DOHH2 (cell line): ENCODE measurements at regions not wholly inside any gene's neighbourhood (a gene's known extent, or its start where the extent isn't known, plus 50 kb on each side); places are given as distances from the start of the nearest gene placed in this dataset.

ENCODE experiments used
- H3F3A ChIP-seq: fragments of 200-600 bp; sonication (generic), shearing (Covaris generic); 2 replicates; pipeline ENCODE4 v1.6.0; 2016; ENCODE audit warnings: antibody characterized with exemption, mild to moderate bottlenecking; ENCODE audit not compliant: control insufficient read depth, insufficient read depth
- H3K27ac ChIP-seq: fragments of 200-600 bp; sonication (generic); 2 replicates; pipeline ENCODE4 v1.5.1; 2014; ENCODE audit warnings: low read depth, mild to moderate bottlenecking, low read length, moderate library complexity
- H3K27me3 ChIP-seq: fragments of 200-600 bp; sonication (generic); 2 replicates; pipeline ENCODE4 v1.6.1; 2014; ENCODE audit warnings: mild to moderate bottlenecking, low read length, mixed read lengths; ENCODE audit not compliant: control insufficient read depth
- H3K36me3 ChIP-seq: fragments of 200-600 bp; sonication (generic); 2 replicates; pipeline ENCODE4 v1.6.1; 2014; ENCODE audit warnings: mild to moderate bottlenecking, low read length, moderate library complexity, mixed read lengths; ENCODE audit not compliant: control insufficient read depth
- H3K4me1 ChIP-seq: fragments of 200-600 bp; sonication (generic); 2 replicates; pipeline ENCODE4 v1.6.1; 2014; ENCODE audit warnings: mild to moderate bottlenecking, low read length, mixed read lengths; ENCODE audit not compliant: control insufficient read depth
- H3K4me2 ChIP-seq: fragments of 200-600 bp; sonication (generic); 2 replicates; pipeline ENCODE4 v1.6.0; 2014; ENCODE audit warnings: mild to moderate bottlenecking, low read length, moderate library complexity
- H3K4me3 ChIP-seq: fragments of 200-600 bp; sonication (generic); 2 replicates; pipeline ENCODE4 v1.5.1; 2014; ENCODE audit warnings: mild to moderate bottlenecking, low read length, mixed read lengths
- H3K79me2 ChIP-seq: fragments of 200-600 bp; sonication (generic); 2 replicates; pipeline ENCODE4 v1.6.1; 2014; ENCODE audit warnings: mild to moderate bottlenecking, low read length, mixed read lengths; ENCODE audit not compliant: control insufficient read depth
- H3K9me2 ChIP-seq: fragments of 200-600 bp; sonication (generic); replicated peaks from 2 replicates; pipeline ENCODE4 v1.6.1; 2014; ENCODE audit warnings: mild to moderate bottlenecking, low read length, mixed read lengths; ENCODE audit not compliant: control insufficient read depth
- H3K9me3 ChIP-seq: fragments of 200-600 bp; sonication (generic); 2 replicates; pipeline ENCODE4 v1.6.1; 2014; ENCODE audit warnings: antibody characterized with exemption, low read length, mixed read lengths; ENCODE audit not compliant: control insufficient read depth, insufficient read depth
- H4K20me1 ChIP-seq: fragments of 200-600 bp; sonication (generic); 2 replicates; pipeline ENCODE4 v1.6.0; 2014; ENCODE audit warnings: low read depth, mild to moderate bottlenecking, antibody characterized with exemption, low read length, moderate library complexity; ENCODE audit not compliant: control insufficient read depth, insufficient read depth
- CTCF ChIP-seq: fragments of 200-600 bp; sonication (generic); IDR thresholded peaks from one replicate; pipeline ENCODE4 v1.5.1; 2014; ENCODE audit warnings: antibody characterized with exemption, mild to moderate bottlenecking, low read depth, low read length; ENCODE audit not compliant: poor library complexity, severe bottlenecking
- EZH2phosphoT487 ChIP-seq: fragments of 200-600 bp; sonication (generic); IDR thresholded peaks from 2 replicates; pipeline ENCODE4 v1.6.1; 2017; ENCODE audit warnings: borderline replicate concordance, mild to moderate bottlenecking, antibody characterized with exemption, low read length, moderate library complexity, mixed read lengths

GRCh38 chr2:109719871-109720270 lies 74.2 kb upstream of the RGPD5 start:
- Histone ChIP-seq H3K36me3 (no peaks in the 10 kb centered on the region), H3K4me2 (no peak overlapping the region), H3K4me3 (no peak overlapping the region), H3K79me2 (no peaks in the 10 kb centered on the region), H3K4me1 (no peaks in the 10 kb centered on the region), H3K9me3 (no peaks in the 10 kb centered on the region), H4K20me1 (no peaks in the 10 kb centered on the region), H3K27ac (no peak overlapping the region), H3K27me3 (no peaks in the 10 kb centered on the region), H3K9me2 (no peaks in the 10 kb centered on the region), H3F3A (no peaks in the 10 kb centered on the region)
- TF ChIP-seq CTCF (no peak), EZH2phosphoT487 (no peak)

- Histone ChIP-seq H3K4me3 (no peak overlapping the region), H3K4me2 (no peak overlapping the region), H4K20me1 (no peaks in the 10 kb centered on the region), H3K4me1 (no peaks in the 10 kb centered on the region), H3K9me3 (no peaks in the 10 kb centered on the region), H3F3A (no peaks in the 10 kb centered on the region), H3K27ac (no peak overlapping the region), H3K36me3 (no peaks in the 10 kb centered on the region), H3K79me2 (no peaks in the 10 kb centered on the region), H3K9me2 (no peaks in the 10 kb centered on the region), H3K27me3 (no peaks in the 10 kb centered on the region)
- TF ChIP-seq CTCF: no peak
- TF ChIP-seq EZH2phosphoT487: no peak
Observed at GRCh38 chr2:109720380-109721106, 73.6 kb upstream of the RGPD5 start.

GRCh38 chr2:109721135-109721534 lies 73.0 kb upstream of the RGPD5 start:
- Histone ChIP-seq H3K9me2 (no peaks in the 10 kb centered on the region), H3K79me2 (no peaks in the 10 kb centered on the region), H3K4me3 (no peak overlapping the region), H3K27ac (no peak overlapping the region), H3K27me3 (no peaks in the 10 kb centered on the region), H3K4me2 (no peak overlapping the region), H3K4me1 (no peaks in the 10 kb centered on the region), H3F3A (no peaks in the 10 kb centered on the region), H3K36me3 (no peaks in the 10 kb centered on the region), H3K9me3 (no peaks in the 10 kb centered on the region), H4K20me1 (no peaks in the 10 kb centered on the region)
- TF ChIP-seq EZH2phosphoT487 (no peak), CTCF (no peak)
